Posterior vena cava (tissue), 2 donors: ENCODE measurements at regions not wholly inside any gene's neighbourhood (a gene's known extent, or its start where the extent isn't known, plus 50 kb on each side); places are given as distances from the start of the nearest gene placed in this dataset.

Source experiments
- DNase-seq: peaks from one replicate; pipeline ENCODE4 v3.0.0-alpha.2; 2020; ENCODE audit warnings: low spot score
- intact Hi-C, 2 donors: fragments of 100-400 bp; cut with DNase I; formaldehyde crosslinking; loops; one replicate each; pipeline versions ENCODE4 v1.14.1 to v1.14.2; 2022 to 2023
- donor health status: DM: yes; HTN: yes; CAD: no.
- donor health status: DM: yes; HTN: yes; CAD: no.

- DNase-seq: no peak
- intact Hi-C loops: no loop called here
Observed at GRCh38 chr10:128958834-128959690, 508.0 kb upstream of the MGMT start.

DNA sequence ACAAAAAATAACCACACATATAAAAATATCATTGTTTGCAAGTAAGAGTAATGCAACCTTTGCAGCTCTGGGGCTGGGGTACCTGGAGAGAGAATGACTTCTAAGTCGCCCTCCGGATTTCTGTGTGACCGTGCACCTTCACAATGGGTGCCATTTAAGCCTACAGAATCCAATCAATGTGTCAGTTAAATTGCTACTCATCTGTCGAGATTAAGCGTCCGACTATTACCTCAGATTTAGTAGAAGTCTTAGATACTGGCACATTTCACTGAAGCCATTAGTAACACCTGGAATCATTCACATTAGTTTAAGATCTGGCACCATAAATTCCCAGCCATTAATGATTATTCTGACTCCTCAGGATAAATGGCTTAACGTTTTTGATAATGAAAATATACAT is 507.3 kb upstream of the MGMT start:
- no peak for DNase-seq
- intact Hi-C loops: no loop called here

GRCh38 chr10:128960517-128960916 is 506.5 kb upstream of the MGMT start:
- intact Hi-C loops: no loop called here
- DNase-seq: no peak

- intact Hi-C loops: no loop called here
- DNase-seq: no peak
Observed at GRCh38 chr10:128962182-128962581, 504.9 kb upstream of the MGMT start.

DNA sequence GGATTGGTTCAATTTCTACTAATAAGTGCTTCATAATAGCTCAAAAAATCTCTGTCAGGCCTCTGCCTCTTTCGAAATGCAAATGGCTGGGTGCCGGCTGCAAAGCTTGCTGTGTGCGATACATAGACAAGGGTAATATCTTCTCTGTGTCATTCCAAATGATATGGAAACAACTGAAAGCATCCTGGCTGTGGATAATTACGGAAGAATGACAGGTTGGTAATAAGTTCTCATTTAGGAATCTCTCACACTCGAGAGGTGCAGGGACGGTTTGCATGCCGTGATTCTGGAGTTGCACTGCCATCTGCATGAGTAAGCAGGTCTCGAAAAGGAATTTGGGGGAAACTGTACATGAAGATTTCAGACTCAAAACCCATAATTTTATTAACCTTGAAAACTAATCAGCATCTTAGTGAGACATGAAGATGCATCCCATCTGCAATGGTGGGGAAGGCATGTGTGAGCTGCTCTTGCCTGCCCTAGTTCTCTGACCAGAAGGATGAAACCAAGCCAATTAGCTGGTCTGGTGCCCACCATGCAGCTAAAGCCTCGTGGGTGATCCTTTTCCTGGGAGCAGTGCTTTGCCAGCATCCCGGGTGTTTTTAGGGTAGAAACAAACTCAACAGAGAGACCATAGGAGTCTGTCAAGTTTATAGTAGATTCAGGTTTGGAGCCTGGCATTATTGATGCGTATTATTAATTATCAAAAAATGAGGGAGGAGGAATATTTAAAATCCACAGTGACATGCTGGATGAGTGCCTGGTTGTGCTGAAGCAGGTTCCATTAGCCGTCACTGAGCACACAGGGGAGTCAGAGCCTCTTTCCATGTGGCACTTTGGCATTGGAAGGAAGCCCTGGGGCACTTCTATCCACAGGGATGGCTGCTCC is 503.6 kb upstream of the MGMT start:
- intact Hi-C loops: no loop called here
- DNase-seq: no peak

DNA sequence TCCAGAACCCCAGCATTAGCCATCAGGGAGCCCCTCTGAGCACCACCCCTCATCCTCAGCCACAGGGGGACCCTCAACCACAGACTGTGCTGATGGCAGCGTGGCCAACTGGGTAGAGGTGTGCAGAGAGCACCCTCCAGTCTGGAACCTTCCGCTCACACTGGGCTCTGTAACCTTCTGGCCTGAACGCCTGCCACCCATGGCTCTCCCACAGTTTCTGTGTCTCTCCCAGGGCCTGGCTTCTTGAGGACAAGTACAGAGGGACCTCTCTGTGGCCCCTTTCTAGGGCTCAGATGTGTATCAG is 503.0 kb upstream of the MGMT start:
- DNase-seq: no peak

DNA sequence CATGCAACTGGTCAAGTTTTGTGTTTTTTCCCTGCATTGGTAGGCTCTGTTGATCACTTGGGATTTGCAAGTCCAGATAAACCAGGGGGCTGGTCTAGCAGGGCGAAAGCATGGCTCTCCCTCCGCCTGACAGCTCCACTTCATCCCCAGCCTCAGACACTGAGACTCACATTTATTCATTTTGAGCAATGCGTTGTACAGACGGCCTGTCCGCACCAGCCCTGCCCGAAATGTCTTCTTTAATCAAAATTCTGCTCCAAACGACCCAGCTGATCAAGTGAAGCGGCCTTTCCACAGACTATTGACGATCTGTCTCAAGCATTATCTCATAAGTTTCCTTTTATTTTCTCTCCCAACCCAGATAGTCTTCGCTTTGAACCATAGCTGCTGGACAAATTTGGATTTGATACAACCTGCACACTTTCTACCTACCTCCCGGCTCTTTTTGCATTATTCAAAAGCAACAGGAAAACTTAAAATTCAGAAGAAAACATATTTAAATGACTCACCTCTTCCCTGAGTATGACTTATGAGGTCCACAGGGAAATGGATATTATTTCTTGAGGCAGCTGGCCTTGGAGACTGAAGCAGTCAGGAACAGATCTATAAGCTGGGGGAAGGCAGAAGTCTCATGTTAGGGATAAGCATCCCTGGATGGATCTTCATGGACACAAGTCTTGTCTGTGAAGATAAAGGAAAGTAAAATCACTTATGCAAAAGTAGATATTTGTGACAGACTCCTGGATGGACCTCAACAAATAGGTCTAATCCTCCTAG is 498.9 kb upstream of the MGMT start:
- intact Hi-C loops: no loop called here
- no peak for DNase-seq

More for the DNA sequence above, 503.0 kb upstream of the MGMT start:
- intact Hi-C loops: no loop called here

DNA sequence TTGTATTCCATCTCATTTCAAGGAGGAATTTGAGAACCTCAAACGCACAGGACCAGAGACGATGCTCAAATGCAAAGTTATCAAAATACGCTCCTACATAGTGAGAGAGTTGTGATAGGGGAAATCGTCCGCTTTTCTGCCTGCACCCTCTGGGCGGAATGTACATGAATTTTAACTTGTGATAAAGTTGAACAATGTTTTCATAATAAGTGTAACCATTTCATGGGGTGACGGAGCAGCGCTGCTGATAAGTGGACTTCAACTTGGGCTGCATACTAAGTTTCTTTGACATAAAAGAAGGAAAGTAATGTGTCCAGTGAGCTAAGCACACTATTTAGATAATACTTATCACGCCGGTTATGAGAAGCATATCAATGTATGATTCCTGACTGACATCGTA is 497.5 kb upstream of the MGMT start:
- intact Hi-C loops: no loop called here
- no peak for DNase-seq

DNA sequence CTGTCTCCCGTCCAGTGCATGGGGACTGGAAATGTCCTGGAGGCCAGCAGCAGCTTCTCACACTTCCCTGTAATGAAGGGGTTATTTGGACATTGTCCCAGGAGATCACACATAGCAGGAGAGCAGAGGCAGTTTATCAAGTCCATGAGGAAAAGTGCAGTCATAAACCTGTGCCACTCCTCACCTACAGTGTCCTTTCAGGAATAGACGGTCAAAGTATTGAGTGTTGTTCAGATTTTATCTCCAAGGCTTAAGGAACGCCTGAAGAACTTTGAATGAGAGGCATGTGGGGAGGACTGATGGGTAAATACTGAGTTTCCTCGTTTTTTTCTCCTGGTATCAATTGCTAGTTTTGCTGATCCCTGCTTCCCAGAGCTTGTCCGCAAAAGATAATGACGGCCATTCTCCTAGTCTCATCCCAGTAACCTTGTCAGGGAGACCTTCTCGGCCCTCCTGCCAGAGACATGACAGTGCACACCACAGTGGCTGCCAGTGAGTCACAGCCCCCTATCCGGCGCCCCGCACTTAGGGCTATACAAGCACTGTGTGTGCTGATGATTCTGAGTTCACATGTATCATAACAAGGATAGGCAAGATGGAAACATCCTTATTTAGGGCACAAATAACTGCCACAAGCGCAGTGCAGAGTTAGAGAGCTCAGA is 495.5 kb upstream of the MGMT start:
- intact Hi-C loops: no loop called here
- no peak for DNase-seq

DNA sequence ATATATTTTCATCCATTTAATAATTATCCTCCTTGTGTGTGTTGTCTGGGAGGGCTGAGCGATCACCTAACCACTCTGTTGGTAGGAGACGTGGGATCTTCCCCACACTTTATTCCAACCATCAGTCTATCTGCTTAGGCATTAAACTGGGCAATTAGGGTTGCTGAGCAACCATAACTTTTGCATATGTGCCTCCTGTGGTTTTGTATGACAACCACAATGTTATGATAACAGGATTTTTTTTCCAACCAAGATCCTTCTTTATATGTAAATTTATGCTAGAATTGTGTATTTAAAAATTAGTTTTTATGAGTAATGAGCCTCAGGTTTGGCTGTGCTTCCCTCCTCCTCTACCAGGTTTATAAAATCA is 495.0 kb upstream of the MGMT start:
- intact Hi-C loops: no loop called here
- no peak for DNase-seq

- DNase-seq: no peak
Observed at GRCh38 chr10:128973221-128973620, 493.8 kb upstream of the MGMT start.

DNA sequence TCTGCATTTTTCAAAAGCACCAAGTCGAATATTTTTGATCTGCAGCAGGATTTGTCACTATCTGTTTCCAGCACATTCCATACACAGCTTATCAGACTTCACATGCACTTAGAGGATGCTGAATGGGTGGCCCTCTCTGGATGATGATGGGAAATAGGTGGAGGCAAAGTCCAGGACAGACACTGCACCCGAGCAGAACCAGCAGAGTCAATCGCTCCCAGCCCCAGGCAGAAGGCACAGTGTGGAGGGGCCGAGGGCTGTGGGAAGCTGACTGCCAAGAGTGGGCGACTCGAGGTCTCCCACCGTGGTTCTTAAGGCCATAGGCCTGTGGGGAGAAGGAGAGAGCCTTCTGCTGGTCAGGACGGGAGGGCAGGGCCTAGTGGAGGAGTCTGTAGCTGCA is 490.2 kb upstream of the MGMT start:
- no peak for DNase-seq
- intact Hi-C loops: no loop called here

More at GRCh38 chr10:128973221-128973620, 493.8 kb upstream of the MGMT start:
- intact Hi-C loops: no loop called here

GRCh38 chr10:128978211-128978610 is 488.8 kb upstream of the MGMT start:
- no peak for DNase-seq
- intact Hi-C loops: no loop called here

GRCh38 chr10:128979405-128979804 is 487.6 kb upstream of the MGMT start:
- peak; percentile 69 for DNase-seq
- intact Hi-C loops: no loop called here

- no peak for DNase-seq
- intact Hi-C loops: no loop called here
Observed at GRCh38 chr10:128981251-128981650, 485.8 kb upstream of the MGMT start.

DNA sequence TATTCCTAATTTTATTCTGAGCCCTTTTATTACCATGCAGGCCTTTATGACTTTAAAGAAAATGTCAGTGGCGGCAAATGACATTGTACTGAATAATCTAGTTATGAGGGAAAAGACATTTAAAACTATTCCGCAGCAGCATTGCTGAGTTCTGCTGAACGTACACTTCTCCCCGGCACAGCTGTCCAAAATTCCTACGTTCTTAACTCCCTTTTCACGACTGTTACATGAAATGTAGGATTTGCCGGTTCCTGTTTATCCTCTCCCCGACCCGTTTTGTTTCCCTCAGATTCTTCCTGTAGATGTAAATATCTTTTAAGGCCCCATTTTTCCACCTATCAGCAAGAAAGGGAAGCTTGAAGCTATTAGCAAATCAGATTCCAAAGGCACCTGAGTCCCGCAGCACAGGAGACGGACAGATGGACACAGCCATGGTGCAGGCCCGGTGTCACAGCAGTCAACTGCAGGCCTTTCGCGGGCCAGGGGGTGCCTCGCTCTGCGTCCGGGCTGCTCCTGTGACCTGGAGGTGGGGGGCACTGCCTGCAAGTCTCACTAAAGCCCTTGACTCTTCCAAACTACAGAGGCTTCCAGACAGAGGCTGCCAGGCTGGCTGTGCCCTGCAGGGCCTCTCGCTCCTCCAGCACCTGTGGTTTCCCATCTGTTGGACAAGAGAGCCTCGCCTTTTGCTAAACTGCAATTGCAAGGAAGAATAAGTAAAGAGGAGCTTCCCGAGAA is 485.0 kb upstream of the MGMT start:
- intact Hi-C loops: no loop called here
- DNase-seq: no peak

DNA sequence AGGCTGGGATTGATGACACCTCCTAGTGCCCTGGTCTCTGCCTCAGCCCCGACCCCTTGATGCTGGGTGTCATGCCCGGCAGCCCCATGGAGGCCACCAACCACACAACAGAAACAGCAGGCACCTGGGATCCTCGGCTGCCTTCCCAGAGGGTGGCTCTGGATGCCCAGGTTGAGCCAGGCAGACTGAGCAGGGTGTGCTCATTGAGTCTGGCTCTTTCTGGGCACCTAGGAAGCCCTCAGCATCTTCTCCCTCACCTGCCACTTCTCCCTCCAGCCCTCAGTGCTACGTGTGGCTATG is 484.5 kb upstream of the MGMT start:
- intact Hi-C loops: no loop called here
- peak; percentile 58 for DNase-seq

DNA sequence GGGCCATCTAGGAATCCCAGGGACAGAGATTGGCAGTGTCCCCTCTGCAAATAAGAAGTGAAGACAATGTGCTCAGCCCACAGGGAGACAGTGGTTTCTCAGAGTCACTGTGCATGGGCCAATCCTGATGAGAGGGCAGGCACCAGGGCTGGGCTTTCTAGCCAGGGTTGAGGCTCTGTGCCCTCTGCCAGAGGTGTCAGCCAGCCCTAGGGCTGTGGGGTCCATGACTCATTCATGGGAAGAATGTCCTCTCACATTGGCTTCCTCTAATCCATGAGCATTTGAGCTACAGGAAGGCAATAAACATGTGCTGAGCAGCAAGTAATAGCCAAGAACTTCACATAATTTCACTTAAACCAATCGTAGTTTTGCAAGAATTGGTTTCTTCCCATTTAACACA is 482.0 kb upstream of the MGMT start:
- intact Hi-C loops: no loop called here
- peak; percentile 58 for DNase-seq

- DNase-seq: peak; percentile 59
Observed at GRCh38 chr10:128990986-128991385, 476.1 kb upstream of the MGMT start.

More at GRCh38 chr10:128990986-128991385, 476.1 kb upstream of the MGMT start:
- intact Hi-C loops: no loop called here
